VCaP (cell line): ENCODE measurements at regions not wholly inside any gene's neighbourhood (a gene's known extent, or its start where the extent isn't known, plus 50 kb on each side); places are given as distances from the start of the nearest gene placed in this dataset.
A peak's percentile ranks its signal among the peaks of the same experiment; 100 is the strongest.

Experiments
- H3K27ac ChIP-seq: fragments of 450-650 bp; 2 replicates; pipeline ENCODE4 v1.5.1; 2017
- CTCF ChIP-seq: fragments of 450-650 bp; conservative IDR thresholded peaks from 2 replicates; pipeline ENCODE4 v1.5.1; 2017; ENCODE audit warnings: mild to moderate bottlenecking, moderate library complexity

- no peak for TF ChIP-seq CTCF
- H3K27ac ChIP-seq = no peak overlapping the region
Measured at GRCh38 chr17:79276821-79277220, 202.2 kb downstream of the ENGASE start.

GRCh38 chr17:79273660-79274059, 199.0 kb downstream of the ENGASE start:
- H3K27ac ChIP-seq = peak overlapping the region; percentile 54
- TF ChIP-seq CTCF = peak; percentile 14; the same call in 1 of the 2 replicates

GRCh38 chr17:79272666-79273219, 198.1 kb downstream of the ENGASE start:
- peak; percentile 61 for TF ChIP-seq CTCF
- peak overlapping the region; percentile 54; the same call in 1 of the 2 replicates for H3K27ac ChIP-seq

GRCh38 chr17:79272220-79272619, 197.6 kb downstream of the ENGASE start:
- no peak overlapping the region for H3K27ac ChIP-seq
- TF ChIP-seq CTCF = no peak

GRCh38 chr17:79269620-79270019, 195.0 kb downstream of the ENGASE start:
- no peak for TF ChIP-seq CTCF
- H3K27ac ChIP-seq = no peak overlapping the region

GRCh38 chr17:79263191-79263590, 188.6 kb downstream of the ENGASE start:
- peak overlapping the region; percentile 66 for H3K27ac ChIP-seq
- TF ChIP-seq CTCF = no peak

GRCh38 chr17:79262624-79263023, 188.0 kb downstream of the ENGASE start:
- peak overlapping the region; percentile 66 for H3K27ac ChIP-seq
- TF ChIP-seq CTCF = no peak
